ENCODE measurements at regions not wholly inside any gene's neighbourhood (a gene's known extent, or its start where the extent isn't known, plus 50 kb on each side); places are given as distances from the start of the nearest gene placed in this dataset.
"Not testable (repeated sequence)": the region's sequence is repeated elsewhere in the genome, so short reads cannot be mapped to it uniquely, and the experiment has no call there.

DNA sequence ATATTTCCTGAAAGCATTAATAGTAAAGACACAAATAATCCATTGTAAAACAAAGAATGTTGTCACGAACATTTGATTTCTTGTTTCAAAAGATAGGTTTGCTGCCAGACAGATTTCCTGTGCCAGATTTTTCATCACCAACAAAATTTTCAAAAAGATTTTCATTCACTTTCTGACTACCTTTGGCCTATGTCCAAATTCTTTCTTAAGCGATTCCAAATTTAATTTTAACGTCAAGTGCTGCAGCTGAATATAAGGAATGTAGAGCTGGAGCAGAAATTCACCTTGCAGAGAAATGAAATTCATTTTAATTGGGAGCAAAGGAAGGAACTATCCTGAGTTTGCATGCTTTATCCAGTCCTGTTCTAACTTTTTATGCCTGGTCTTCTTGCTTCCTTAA, 277.4 kb downstream of the CCER1 start:
- no peak for DNase-seq
- TF ChIP-seq, protein P1, sequence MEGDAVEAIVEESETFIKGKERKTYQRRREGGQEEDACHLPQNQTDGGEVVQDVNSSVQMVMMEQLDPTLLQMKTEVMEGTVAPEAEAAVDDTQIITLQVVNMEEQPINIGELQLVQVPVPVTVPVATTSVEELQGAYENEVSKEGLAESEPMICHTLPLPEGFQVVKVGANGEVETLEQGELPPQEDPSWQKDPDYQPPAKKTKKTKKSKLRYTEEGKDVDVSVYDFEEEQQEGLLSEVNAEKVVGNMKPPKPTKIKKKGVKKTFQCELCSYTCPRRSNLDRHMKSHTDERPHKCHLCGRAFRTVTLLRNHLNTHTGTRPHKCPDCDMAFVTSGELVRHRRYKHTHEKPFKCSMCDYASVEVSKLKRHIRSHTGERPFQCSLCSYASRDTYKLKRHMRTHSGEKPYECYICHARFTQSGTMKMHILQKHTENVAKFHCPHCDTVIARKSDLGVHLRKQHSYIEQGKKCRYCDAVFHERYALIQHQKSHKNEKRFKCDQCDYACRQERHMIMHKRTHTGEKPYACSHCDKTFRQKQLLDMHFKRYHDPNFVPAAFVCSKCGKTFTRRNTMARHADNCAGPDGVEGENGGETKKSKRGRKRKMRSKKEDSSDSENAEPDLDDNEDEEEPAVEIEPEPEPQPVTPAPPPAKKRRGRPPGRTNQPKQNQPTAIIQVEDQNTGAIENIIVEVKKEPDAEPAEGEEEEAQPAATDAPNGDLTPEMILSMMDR (IDR thresholded peaks at IDR 0.05): no peak
- no peak for TF ChIP-seq POLR2A (IDR thresholded peaks at IDR 0.05)

DNA sequence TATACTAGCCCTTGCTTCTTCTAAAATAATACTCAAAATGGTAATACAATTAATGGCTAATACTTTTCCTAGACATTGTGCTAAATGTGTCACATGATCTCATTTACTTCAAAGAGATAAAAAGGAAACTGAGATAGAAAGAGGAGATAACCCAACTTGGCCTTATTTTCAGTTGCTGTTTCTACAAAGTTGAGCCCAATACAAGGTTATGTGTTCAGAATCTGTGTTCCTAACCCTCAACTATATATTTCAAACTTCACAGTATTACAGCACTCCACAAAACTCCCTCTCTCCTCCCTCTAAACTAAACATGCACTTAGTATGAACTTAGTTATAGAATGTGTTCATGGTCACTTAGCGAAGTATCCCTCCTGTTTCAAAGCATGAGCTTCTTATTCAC, 277.9 kb downstream of the CCER1 start:
- TF ChIP-seq, protein P1 (IDR thresholded peaks at IDR 0.05): no peak
- no peak for TF ChIP-seq POLR2A (IDR thresholded peaks at IDR 0.05)
- WGBS, 2 donors: 63% methylated on average over 1 of the region's 1 CpG
- no peak for DNase-seq
- intact Hi-C loops (cut with DNase I): no loop called here
- Histone ChIP-seq H3K4me3 (no peak overlapping the region), H3K27ac (no peak overlapping the region), H3K27me3 (no peaks in the 10 kb centered on the region), H3K36me3 (no peaks in the 10 kb centered on the region), H3K4me1 (peaks cover 0 to 5% (median 0%) of the 10 kb centered on the region in 3 donors), H3K9me3 (no peaks in the 10 kb centered on the region)

More for the DNA sequence above, 277.4 kb downstream of the CCER1 start:
- no peaks in the 10 kb centered on the region for H3K36me3 ChIP-seq
- 30 to 49% methylated on average over 3 of the region's 3 CpGs for WGBS, 2 donors
- intact Hi-C loops (cut with DNase I): no loop called here
- no peaks in the 10 kb centered on the region for H3K9me3 ChIP-seq
- no peaks in the 10 kb centered on the region for H3K27me3 ChIP-seq
- peaks cover 0 to 5% (median 0%) of the 10 kb centered on the region in 3 donors for H3K4me1 ChIP-seq
- no peak overlapping the region for H3K4me3 ChIP-seq
- no peak overlapping the region for H3K27ac ChIP-seq

DNA sequence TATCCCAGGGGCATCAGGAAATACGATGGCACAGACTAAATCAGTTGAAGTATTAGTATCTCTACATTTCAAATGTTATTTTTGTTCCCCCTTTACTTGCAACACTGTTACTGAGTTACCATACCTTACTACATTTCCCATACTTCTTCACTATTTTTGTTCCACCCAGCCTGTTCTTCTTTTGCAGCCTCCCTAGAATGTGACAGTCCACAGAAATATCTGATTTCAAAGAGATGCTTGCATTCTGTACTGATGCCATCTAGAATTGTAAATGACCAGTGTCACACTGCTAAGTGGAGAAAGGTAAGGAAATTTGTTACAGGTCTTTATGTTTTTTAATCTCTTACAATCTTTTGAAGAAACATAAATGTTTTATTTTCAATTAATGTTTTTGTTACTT, 279.9 kb downstream of the CCER1 start:
- Histone ChIP-seq H3K9me3 (no peaks in the 10 kb centered on the region), H3K36me3 (no peaks in the 10 kb centered on the region), H3K4me3 (no peak overlapping the region), H3K27ac (no peak overlapping the region), H3K27me3 (no peaks in the 10 kb centered on the region), H3K4me1 (peaks cover 0 to 4% (median 0%) of the 10 kb centered on the region in 3 donors)
- TF ChIP-seq, protein P1 (IDR thresholded peaks at IDR 0.05): no peak
- no peak for TF ChIP-seq POLR2A (IDR thresholded peaks at IDR 0.05)
- no peak for DNase-seq
- 68 to 94% methylated on average over 1 of the region's 1 CpG for WGBS, 2 donors
- intact Hi-C loops (cut with DNase I): no loop called here

DNA sequence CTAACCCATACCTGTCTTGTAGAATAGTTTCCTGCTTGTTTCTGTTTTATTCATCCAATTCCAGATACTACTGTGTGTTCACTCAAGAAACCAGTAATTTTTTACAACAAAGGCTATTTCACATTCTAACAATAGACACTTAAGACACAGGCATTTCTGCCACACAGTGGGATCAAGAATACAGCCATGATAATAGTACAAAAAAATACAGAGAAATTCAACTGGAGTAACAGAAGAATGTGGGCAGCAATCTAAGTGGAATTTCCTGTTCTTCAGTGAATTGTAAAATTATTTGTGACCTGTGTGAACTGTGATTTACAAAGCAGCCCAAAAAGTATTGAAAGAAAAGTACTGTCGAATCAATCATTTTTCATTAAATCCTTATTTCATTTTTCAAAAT, 282.9 kb downstream of the CCER1 start:
- intact Hi-C loops (cut with DNase I): no loop called here
- H3K27me3 ChIP-seq: no peaks in the 10 kb centered on the region
- no peak overlapping the region for H3K4me3 ChIP-seq
- 62 to 78% methylated on average over 1 of the region's 1 CpG for WGBS, 2 donors
- DNase-seq: no peak
- no peaks in the 10 kb centered on the region for H3K9me3 ChIP-seq
- no peaks in the 10 kb centered on the region for H3K36me3 ChIP-seq
- H3K4me1 ChIP-seq: no peaks in the 10 kb centered on the region
- TF ChIP-seq, protein P1 (IDR thresholded peaks at IDR 0.05): no peak
- TF ChIP-seq POLR2A (IDR thresholded peaks at IDR 0.05): no peak
- no peak overlapping the region for H3K27ac ChIP-seq

DNA sequence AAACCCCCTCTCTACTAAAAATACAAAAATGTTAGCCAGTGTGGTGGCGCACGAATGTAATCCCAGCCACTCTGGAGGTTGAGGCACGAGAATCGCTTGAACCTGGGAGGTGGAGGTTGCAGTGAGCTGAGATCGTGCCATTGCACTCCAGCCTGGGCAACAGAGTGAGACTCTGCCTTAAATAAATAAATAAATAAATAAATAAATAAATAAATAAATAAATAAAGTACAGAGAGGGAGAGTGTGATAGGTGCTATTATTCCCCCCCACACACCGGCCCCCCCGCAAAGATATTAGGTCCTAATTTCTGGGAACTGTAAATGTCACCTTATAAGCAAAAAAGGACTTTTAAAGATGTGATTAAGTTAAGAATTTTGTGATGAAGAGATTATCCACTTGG, 291.0 kb downstream of the CCER1 start:
- H3K4me1 ChIP-seq; DNase-seq; H3K9me3 ChIP-seq; H3K36me3 ChIP-seq; H3K27me3 ChIP-seq; H3K4me3 ChIP-seq; intact Hi-C loops (cut with DNase I); H3K27ac ChIP-seq: not testable (repeated sequence)
- WGBS, 2 donors: 89 to 92% methylated on average over 7 of the region's 7 CpGs

DNA sequence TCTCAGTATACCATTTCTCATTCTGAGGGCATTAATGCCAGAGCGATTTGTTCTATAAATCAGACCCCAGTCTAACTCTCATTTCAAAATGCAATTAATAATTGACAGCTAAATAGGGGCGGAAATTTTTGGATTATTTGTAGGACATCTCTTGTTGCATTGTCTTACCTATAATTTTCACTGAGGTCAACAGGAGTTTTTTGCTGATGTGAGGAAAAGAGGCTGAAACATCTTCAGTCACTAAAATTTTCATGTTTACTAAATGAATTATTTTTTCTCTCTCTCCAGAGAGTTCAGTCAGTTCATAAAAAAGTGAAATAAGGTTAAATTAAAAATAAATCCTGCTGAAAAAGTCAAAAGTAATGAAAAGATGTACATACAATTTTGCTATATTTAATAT, 295.9 kb downstream of the CCER1 start:
- H3K27me3 ChIP-seq: no peaks in the 10 kb centered on the region
- WGBS, 2 donors: 89 to 90% methylated on average over 2 of the region's 2 CpGs
- intact Hi-C loops (cut with DNase I): no loop called here
- no peaks in the 10 kb centered on the region for H3K4me1 ChIP-seq
- H3K4me3 ChIP-seq: no peak overlapping the region
- no peak for DNase-seq
- H3K27ac ChIP-seq: no peak overlapping the region
- H3K36me3 ChIP-seq: no peaks in the 10 kb centered on the region
- no peak for TF ChIP-seq POLR2A (IDR thresholded peaks at IDR 0.05)
- TF ChIP-seq, protein P1 (IDR thresholded peaks at IDR 0.05): no peak
- H3K9me3 ChIP-seq: no peaks in the 10 kb centered on the region
